A549 (cell line): ENCODE measurements at regions not wholly inside any gene's neighbourhood (a gene's known extent, or its start where the extent isn't known, plus 50 kb on each side); places are given as distances from the start of the nearest gene placed in this dataset.

Source experiments
- ATAC-seq, 2 experiments: fragments of 200-7000 bp in 1 of 2; fragments of >200 bp in 1 of 2; cut with Nextera tagmentation in 1 of 2; cut with Tn5 transposase in 1 of 2; 3 replicates each; pipeline versions ENCODE4 v1.8.0 to v1.9.1; 2018 to 2020; ENCODE audit warnings: mild to moderate bottlenecking in 1 of 2, moderate library complexity in 1 of 2
- CTCF ChIA-PET: fragments of 300-600 bp; sonication (Branson Sonifier 250); formaldehyde crosslinking; extraction: SDS; loops from one replicate; lab custom pipeline; 2021; ENCODE audit warnings: antibody characterized with exemption, inconsistent platforms; lab: Yijun Ruan, JAX
- POLR2A ChIA-PET: fragments of 350-600 bp; formaldehyde crosslinking; extraction: SDS; loops from one replicate; lab custom pipeline; 2021; ENCODE audit warnings: antibody characterized with exemption, inconsistent platforms; lab: Yijun Ruan, JAX
- DNase-seq, 2 experiments: peaks; one replicate each; pipeline versions ENCODE4 v3.0.0 to v3.0.0-alpha.2; 2011 to 2016; ENCODE audit warnings: low read depth in 1 of 2, low spot score in 1 of 2
- FAIRE-seq: peaks from 2 replicates; lab custom pipeline; 2011; peaks lifted over from hg19 to GRCh38; lab: Jason Lieb, UNC
- H3K27ac ChIP-seq, 2 experiments: fragments of >200 bp; sonication (Bioruptor Twin); formaldehyde crosslinking; 3 replicates each; pipeline ENCODE4 v1.5.1; 2016 to 2017
- H3K4me1 ChIP-seq: fragments of >200 bp; sonication (Bioruptor Twin); formaldehyde crosslinking; 3 replicates; pipeline ENCODE4 v1.6.1; 2016
- H3K4me2 ChIP-seq: fragments of >200 bp; sonication (Bioruptor Twin); formaldehyde crosslinking; 3 replicates; pipeline ENCODE4 v1.6.1; 2016
- H3K4me3 ChIP-seq: fragments of >200 bp; sonication (Bioruptor Twin); formaldehyde crosslinking; 3 replicates; pipeline ENCODE4 v1.5.1; 2016
- H3K9me3 ChIP-seq: fragments of >200 bp; sonication (Bioruptor Twin); formaldehyde crosslinking; 3 replicates; pipeline ENCODE4 v1.6.1; 2016
- CBX2 ChIP-seq: fragments of 200-600 bp; sonication (generic); IDR thresholded peaks from 2 replicates; pipeline ENCODE4 v1.6.1; 2016; ENCODE audit warnings: low read depth, mild to moderate bottlenecking, borderline replicate concordance
- CEBPB ChIP-seq, 2 experiments: fragments of >200 bp in 1 of 2; sonication (Bioruptor Twin) in 1 of 2; formaldehyde crosslinking in 1 of 2; IDR thresholded peaks; 2 replicates each; pipeline ENCODE4 v1.6.1; 2012 to 2016
- CHD4 ChIP-seq: fragments of 200-600 bp; sonication (generic); IDR thresholded peaks from 2 replicates; pipeline ENCODE4 v1.6.1; 2016; ENCODE audit warnings: antibody characterized with exemption, mild to moderate bottlenecking, borderline replicate concordance
- CTCF ChIP-seq: fragments of >200 bp; sonication (Bioruptor Twin); formaldehyde crosslinking; IDR thresholded peaks from 3 replicates; pipeline ENCODE4 v1.5.1; 2016
- E2F6 ChIP-seq: IDR thresholded peaks from 2 replicates; pipeline ENCODE4 v1.6.1; 2012; ENCODE audit warnings: low read depth, borderline replicate concordance
- EHF ChIP-seq: fragments of 250-450 bp; sonication (Bioruptor Pico); IDR thresholded peaks from 2 replicates; pipeline ENCODE4 v1.5.0; 2020; ENCODE audit warnings: mild to moderate bottlenecking
- EP300 ChIP-seq, 2 experiments: fragments of >200 bp; sonication (Bioruptor Twin); formaldehyde crosslinking; IDR thresholded peaks; 2 replicates in 1 of 2; 3 replicates in 1 of 2; pipeline ENCODE4 v1.6.1; 2016 to 2017
- FOSB ChIP-seq: fragments of 250-450 bp; sonication (Bioruptor Pico); IDR thresholded peaks from 2 replicates; pipeline ENCODE4 v1.5.0; 2020; ENCODE audit warnings: mild to moderate bottlenecking, moderate library complexity
- HDAC2 ChIP-seq: fragments of 200-600 bp; sonication (generic); IDR thresholded peaks from 2 replicates; pipeline ENCODE4 v1.6.1; 2016
- MAFK ChIP-seq: fragments of 450-650 bp; IDR thresholded peaks from 2 replicates; pipeline ENCODE4 v1.6.1; 2014; ENCODE audit not compliant: partially characterized antibody
- MYC ChIP-seq: IDR thresholded peaks from 2 replicates; pipeline ENCODE4 v1.6.1; 2012; ENCODE audit warnings: mild to moderate bottlenecking, inconsistent platforms, low read length, improper control_type of control experiment, borderline replicate concordance
- POLR2A ChIP-seq: IDR thresholded peaks from 2 replicates; pipeline ENCODE4 v1.6.1; 2012; ENCODE audit warnings: mild to moderate bottlenecking, low read length
- POLR2AphosphoS2 ChIP-seq: conservative IDR thresholded peaks from 2 replicates; pipeline ENCODE4 v1.6.1; 2012; ENCODE audit warnings: low read length, improper control_type of control experiment, inconsistent platforms
- RCOR1 ChIP-seq: fragments of 150-350 bp; IDR thresholded peaks from 2 replicates; pipeline ENCODE4 v1.6.1; 2014; ENCODE audit warnings: antibody characterized with exemption, low read length, low read depth
- RNF2 ChIP-seq: fragments of 200-600 bp; sonication (generic); IDR thresholded peaks from 2 replicates; pipeline ENCODE4 v1.6.1; 2016; ENCODE audit warnings: low read depth, mild to moderate bottlenecking, antibody characterized with exemption, moderate library complexity, borderline replicate concordance
- TFCP2L1 ChIP-seq: fragments of 250-450 bp; sonication (Bioruptor Pico); IDR thresholded peaks from 2 replicates; pipeline ENCODE4 v1.5.0; 2021; ENCODE audit warnings: mild to moderate bottlenecking
- WGBS: methylation state at CpG from one replicate; pipeline ENCODE4 v1.1.6; 2017; ENCODE audit errors: missing lambda C conversion rate; 5-methylcytosine and 5-hydroxymethylcytosine counted together
- TF ChIP-seq, protein P1 (sequence below): fragments of 250-450 bp; sonication (Bioruptor Pico); IDR thresholded peaks from 2 replicates; pipeline ENCODE4 v1.5.0; 2021; ENCODE audit warnings: mild to moderate bottlenecking, moderate library complexity, borderline replicate concordance
- TF ChIP-seq, protein P2 (sequence below): fragments of 150-350 bp; IDR thresholded peaks from 2 replicates; pipeline ENCODE4 v1.6.1; 2014; ENCODE audit warnings: low read depth, mild to moderate bottlenecking, low read length
- TF ChIP-seq, protein P3 (sequence below): fragments of >200 bp; sonication (Bioruptor Twin); formaldehyde crosslinking; IDR thresholded peaks from 2 replicates; pipeline ENCODE4 v1.6.1; 2016
- TF ChIP-seq, protein P4 (sequence below): fragments of 200-600 bp; sonication (generic); IDR thresholded peaks from 2 replicates; pipeline ENCODE4 v1.6.1; 2016; ENCODE audit warnings: antibody characterized with exemption, mild to moderate bottlenecking, moderate library complexity

- Histone ChIP-seq H3K9me3 (no peaks in the 10 kb centered on the region), H3K4me3 (no peak overlapping the region), H3K4me1 (no peaks in the 10 kb centered on the region), H3K4me2 (no peak overlapping the region), H3K27ac (no peak overlapping the region)
- ChIA-PET CTCF (no interaction called here), POLR2A (no interaction called here)
- FAIRE-seq (no peak), DNase-seq (no peak), ATAC-seq (no peak)
- 6% methylated on average over 1 of the region's 1 CpG for WGBS
- TF ChIP-seq POLR2A (no peak), TFCP2L1 (CRISPR knock-in tag) (no peak), POLR2AphosphoS2 (no peak), CHD4 (no peak), CEBPB (IDR thresholded peaks at IDR 0.05) (no peak), CBX2 (no peak), E2F6 (no peak), MYC (no peak), RNF2 (no peak), FOSB (CRISPR knock-in tag) (no peak), CTCF (no peak), EP300 (IDR thresholded peaks at IDR 0.05) (no peak), HDAC2 (no peak), EHF (CRISPR knock-in tag) (no peak), MAFK (no peak), RCOR1 (no peak)
- TF ChIP-seq, protein P1, sequence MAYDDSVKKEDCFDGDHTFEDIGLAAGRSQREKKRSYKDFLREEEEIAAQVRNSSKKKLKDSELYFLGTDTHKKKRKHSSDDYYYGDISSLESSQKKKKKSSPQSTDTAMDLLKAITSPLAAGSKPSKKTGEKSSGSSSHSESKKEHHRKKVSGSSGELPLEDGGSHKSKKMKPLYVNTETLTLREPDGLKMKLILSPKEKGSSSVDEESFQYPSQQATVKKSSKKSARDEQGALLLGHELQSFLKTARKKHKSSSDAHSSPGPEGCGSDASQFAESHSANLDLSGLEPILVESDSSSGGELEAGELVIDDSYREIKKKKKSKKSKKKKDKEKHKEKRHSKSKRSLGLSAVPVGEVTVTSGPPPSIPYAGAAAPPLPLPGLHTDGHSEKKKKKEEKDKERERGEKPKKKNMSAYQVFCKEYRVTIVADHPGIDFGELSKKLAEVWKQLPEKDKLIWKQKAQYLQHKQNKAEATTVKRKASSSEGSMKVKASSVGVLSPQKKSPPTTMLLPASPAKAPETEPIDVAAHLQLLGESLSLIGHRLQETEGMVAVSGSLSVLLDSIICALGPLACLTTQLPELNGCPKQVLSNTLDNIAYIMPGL (CRISPR knock-in tag) = no peak
- TF ChIP-seq, protein P2, sequence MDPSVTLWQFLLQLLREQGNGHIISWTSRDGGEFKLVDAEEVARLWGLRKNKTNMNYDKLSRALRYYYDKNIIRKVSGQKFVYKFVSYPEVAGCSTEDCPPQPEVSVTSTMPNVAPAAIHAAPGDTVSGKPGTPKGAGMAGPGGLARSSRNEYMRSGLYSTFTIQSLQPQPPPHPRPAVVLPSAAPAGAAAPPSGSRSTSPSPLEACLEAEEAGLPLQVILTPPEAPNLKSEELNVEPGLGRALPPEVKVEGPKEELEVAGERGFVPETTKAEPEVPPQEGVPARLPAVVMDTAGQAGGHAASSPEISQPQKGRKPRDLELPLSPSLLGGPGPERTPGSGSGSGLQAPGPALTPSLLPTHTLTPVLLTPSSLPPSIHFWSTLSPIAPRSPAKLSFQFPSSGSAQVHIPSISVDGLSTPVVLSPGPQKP = no peak
- TF ChIP-seq, protein P3, sequence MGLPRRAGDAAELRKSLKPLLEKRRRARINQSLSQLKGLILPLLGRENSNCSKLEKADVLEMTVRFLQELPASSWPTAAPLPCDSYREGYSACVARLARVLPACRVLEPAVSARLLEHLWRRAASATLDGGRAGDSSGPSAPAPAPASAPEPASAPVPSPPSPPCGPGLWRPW = no peak
- TF ChIP-seq, protein P4, sequence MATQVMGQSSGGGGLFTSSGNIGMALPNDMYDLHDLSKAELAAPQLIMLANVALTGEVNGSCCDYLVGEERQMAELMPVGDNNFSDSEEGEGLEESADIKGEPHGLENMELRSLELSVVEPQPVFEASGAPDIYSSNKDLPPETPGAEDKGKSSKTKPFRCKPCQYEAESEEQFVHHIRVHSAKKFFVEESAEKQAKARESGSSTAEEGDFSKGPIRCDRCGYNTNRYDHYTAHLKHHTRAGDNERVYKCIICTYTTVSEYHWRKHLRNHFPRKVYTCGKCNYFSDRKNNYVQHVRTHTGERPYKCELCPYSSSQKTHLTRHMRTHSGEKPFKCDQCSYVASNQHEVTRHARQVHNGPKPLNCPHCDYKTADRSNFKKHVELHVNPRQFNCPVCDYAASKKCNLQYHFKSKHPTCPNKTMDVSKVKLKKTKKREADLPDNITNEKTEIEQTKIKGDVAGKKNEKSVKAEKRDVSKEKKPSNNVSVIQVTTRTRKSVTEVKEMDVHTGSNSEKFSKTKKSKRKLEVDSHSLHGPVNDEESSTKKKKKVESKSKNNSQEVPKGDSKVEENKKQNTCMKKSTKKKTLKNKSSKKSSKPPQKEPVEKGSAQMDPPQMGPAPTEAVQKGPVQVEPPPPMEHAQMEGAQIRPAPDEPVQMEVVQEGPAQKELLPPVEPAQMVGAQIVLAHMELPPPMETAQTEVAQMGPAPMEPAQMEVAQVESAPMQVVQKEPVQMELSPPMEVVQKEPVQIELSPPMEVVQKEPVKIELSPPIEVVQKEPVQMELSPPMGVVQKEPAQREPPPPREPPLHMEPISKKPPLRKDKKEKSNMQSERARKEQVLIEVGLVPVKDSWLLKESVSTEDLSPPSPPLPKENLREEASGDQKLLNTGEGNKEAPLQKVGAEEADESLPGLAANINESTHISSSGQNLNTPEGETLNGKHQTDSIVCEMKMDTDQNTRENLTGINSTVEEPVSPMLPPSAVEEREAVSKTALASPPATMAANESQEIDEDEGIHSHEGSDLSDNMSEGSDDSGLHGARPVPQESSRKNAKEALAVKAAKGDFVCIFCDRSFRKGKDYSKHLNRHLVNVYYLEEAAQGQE = no peak
Observed at GRCh38 chr14:45727133-45727532, 474.1 kb upstream of the MIS18BP1 start.
